ENCODE measurements at regions not wholly inside any gene's neighbourhood (a gene's known extent, or its start where the extent isn't known, plus 50 kb on each side); places are given as distances from the start of the nearest gene placed in this dataset.

- Histone ChIP-seq H3K4me1 (peaks cover 0 to 12% (median 0%) of the 10 kb centered on the region in 10 experiments; a peak in 6 of 20 replicates), H3K4me3 (no peak overlapping the region), H4K20me1 (no peaks in the 10 kb centered on the region), H3K27ac (no peak overlapping the region), H3K9me3 (replicated peaks in 1 of 11) (peaks cover 0 to 1% (median 0%) of the 10 kb centered on the region in 11 experiments; a peak in 2 of 22 replicates), H3K36me3 (no peaks in the 10 kb centered on the region), H3K4me2 (no peak overlapping the region), H3K9ac (no peak overlapping the region), H3K27me3 (no peaks in the 10 kb centered on the region)
- TF ChIP-seq Cebpa-rat (IDR thresholded peaks at IDR 0.05) = no peak
Measured at GRCh38 chr5:124050120-124050770, 538.3 kb downstream of the CSNK1G3 start.

- Histone ChIP-seq H3K36me3 (no peaks in the 10 kb centered on the region), H3K27me3 (no peaks in the 10 kb centered on the region), H3K4me2 (no peak overlapping the region), H3K4me1 (no peaks in the 10 kb centered on the region), H3K9me3 (replicated peaks in 1 of 11) (peaks cover 0 to 26% (median 13%) of the 10 kb centered on the region in 11 experiments; a peak in 19 of 22 replicates), H3K27ac (no peak overlapping the region), H4K20me1 (no peaks in the 10 kb centered on the region), H3K9ac (no peak overlapping the region), H3K4me3 (no peak overlapping the region)
- no peak for TF ChIP-seq Cebpa-rat (IDR thresholded peaks at IDR 0.05)
Measured at GRCh38 chr5:124045412-124045811, 533.4 kb downstream of the CSNK1G3 start.

- Histone ChIP-seq H3K9me3 (replicated peaks in 1 of 11) (peaks cover 0 to 34% (median 19%) of the 10 kb centered on the region in 11 experiments; a peak in 21 of 22 replicates), H3K36me3 (no peaks in the 10 kb centered on the region), H3K27me3 (no peaks in the 10 kb centered on the region), H3K4me2 (no peak overlapping the region), H3K4me3 (no peak overlapping the region), H4K20me1 (no peaks in the 10 kb centered on the region), H3K27ac (no peak overlapping the region), H3K4me1 (no peaks in the 10 kb centered on the region), H3K9ac (no peak overlapping the region)
- no peak for TF ChIP-seq Cebpa-rat (IDR thresholded peaks at IDR 0.05)
Measured at GRCh38 chr5:124044613-124045012, 532.6 kb downstream of the CSNK1G3 start.

- Histone ChIP-seq H3K36me3 (no peaks in the 10 kb centered on the region), H3K4me2 (no peak overlapping the region), H3K27me3 (no peaks in the 10 kb centered on the region), H3K9me3 (replicated peaks in 1 of 11) (peaks cover 0 to 37% (median 22%) of the 10 kb centered on the region in 11 experiments; a peak in 21 of 22 replicates), H3K27ac (no peak overlapping the region), H4K20me1 (no peaks in the 10 kb centered on the region), H3K9ac (no peak overlapping the region), H3K4me3 (no peak overlapping the region), H3K4me1 (no peaks in the 10 kb centered on the region)
- no peak for TF ChIP-seq Cebpa-rat (IDR thresholded peaks at IDR 0.05)
Measured at GRCh38 chr5:124043456-124043855, 531.5 kb downstream of the CSNK1G3 start.

DNA sequence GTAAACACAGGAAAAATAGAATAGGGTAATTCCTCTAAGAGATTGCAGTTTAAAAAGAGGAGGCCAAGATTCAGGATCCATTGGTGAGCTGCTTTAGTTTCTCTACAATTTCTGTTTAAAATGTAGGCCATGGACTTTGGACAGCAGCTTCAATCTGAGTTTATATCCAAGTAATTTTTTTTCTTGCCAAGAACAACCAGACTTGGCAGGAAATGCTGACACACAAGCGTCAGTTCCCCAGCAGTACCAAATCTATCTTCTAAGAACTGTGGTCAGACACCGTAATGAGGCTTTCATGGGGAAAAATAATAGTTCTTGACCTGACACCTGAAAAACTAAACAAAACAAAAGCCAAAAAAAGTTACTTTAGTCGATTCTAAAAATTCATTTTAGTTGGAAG, 528.8 kb downstream of the CSNK1G3 start:
- H3K4me2 ChIP-seq = no peak overlapping the region
- H3K36me3 ChIP-seq = no peaks in the 10 kb centered on the region
- H3K4me1 ChIP-seq = no peaks in the 10 kb centered on the region
- no peak overlapping the region for H3K4me3 ChIP-seq
- H3K9me3 ChIP-seq (replicated peaks in 1 of 11) = peaks cover 0 to 37% (median 22%) of the 10 kb centered on the region in 11 experiments; a peak in 21 of 22 replicates
- no peak overlapping the region for H3K9ac ChIP-seq
- H3K27me3 ChIP-seq = no peaks in the 10 kb centered on the region
- TF ChIP-seq Cebpa-rat (IDR thresholded peaks at IDR 0.05) = no peak
- no peaks in the 10 kb centered on the region for H4K20me1 ChIP-seq
- no peak overlapping the region for H3K27ac ChIP-seq

GRCh38 chr5:124039410-124039809, 527.4 kb downstream of the CSNK1G3 start:
- H3K27ac ChIP-seq = no peak overlapping the region
- H3K4me1 ChIP-seq = peaks cover 0 to 14% (median 0%) of the 10 kb centered on the region in 10 experiments; a peak in 5 of 20 replicates
- H3K9ac ChIP-seq = no peak overlapping the region
- no peaks in the 10 kb centered on the region for H3K27me3 ChIP-seq
- no peak overlapping the region for H3K4me2 ChIP-seq
- H3K9me3 ChIP-seq (replicated peaks in 1 of 11) = peaks cover 0 to 37% (median 22%) of the 10 kb centered on the region in 11 experiments; a peak in 21 of 22 replicates
- H3K4me3 ChIP-seq = no peak overlapping the region
- H4K20me1 ChIP-seq = no peaks in the 10 kb centered on the region
- H3K36me3 ChIP-seq = no peaks in the 10 kb centered on the region
- TF ChIP-seq Cebpa-rat (IDR thresholded peaks at IDR 0.05) = no peak

DNA sequence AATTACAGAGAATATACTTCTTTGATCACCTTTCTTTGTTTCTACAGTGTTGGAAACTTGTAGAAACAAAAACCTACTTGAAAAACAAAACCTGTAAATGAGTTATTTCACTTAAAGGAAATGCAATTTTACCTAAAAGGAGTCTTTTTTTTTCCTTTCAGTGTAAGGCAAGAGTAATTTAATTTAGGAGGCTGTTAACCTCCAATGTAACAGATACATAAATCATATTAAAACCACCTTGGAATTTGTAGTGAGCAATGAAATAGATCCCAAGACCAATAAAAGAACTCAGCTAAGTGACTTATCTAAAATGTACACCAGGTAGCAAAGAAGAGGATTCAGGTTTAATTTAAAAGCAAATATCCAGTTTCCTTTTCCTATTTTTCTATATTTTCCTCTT, 524.8 kb downstream of the CSNK1G3 start:
- no peak overlapping the region for H3K4me2 ChIP-seq
- H3K27ac ChIP-seq = no peak overlapping the region
- peaks cover 0 to 25% (median 0%) of the 10 kb centered on the region in 10 experiments; a peak in 5 of 20 replicates for H3K4me1 ChIP-seq
- no peaks in the 10 kb centered on the region for H4K20me1 ChIP-seq
- no peak overlapping the region for H3K9ac ChIP-seq
- H3K27me3 ChIP-seq = no peaks in the 10 kb centered on the region
- no peak for TF ChIP-seq Cebpa-rat (IDR thresholded peaks at IDR 0.05)
- H3K4me3 ChIP-seq = no peak overlapping the region
- H3K9me3 ChIP-seq (replicated peaks in 1 of 11) = peaks cover 0 to 25% (median 16%) of the 10 kb centered on the region in 11 experiments; a peak in 21 of 22 replicates
- no peaks in the 10 kb centered on the region for H3K36me3 ChIP-seq

- TF ChIP-seq Cebpa-rat (IDR thresholded peaks at IDR 0.05) = no peak
- H3K4me1 ChIP-seq = peaks cover 0 to 25% (median 0%) of the 10 kb centered on the region in 10 experiments; a peak in 5 of 20 replicates
- H3K27ac ChIP-seq = no peak overlapping the region; a peak in 1 of 22 replicates
- peaks cover 0 to 8% (median 6%) of the 10 kb centered on the region in 11 experiments; a peak in 18 of 22 replicates for H3K9me3 ChIP-seq (replicated peaks in 1 of 11)
- peak overlapping the region in 3 of 11 experiments; percentile 16 to 58 (median 27); a peak in 5 of 22 replicates for H3K4me2 ChIP-seq
- no peaks in the 10 kb centered on the region for H3K27me3 ChIP-seq
- H3K4me3 ChIP-seq = no peak overlapping the region
- H3K9ac ChIP-seq = no peak overlapping the region
- no peaks in the 10 kb centered on the region for H4K20me1 ChIP-seq
- H3K36me3 ChIP-seq = no peaks in the 10 kb centered on the region
Measured at GRCh38 chr5:124034963-124035362, 523.0 kb downstream of the CSNK1G3 start.

GRCh38 chr5:124034083-124034700, 522.2 kb downstream of the CSNK1G3 start:
- H3K27ac ChIP-seq = peak overlapping the region in 1 of 11 experiments; percentile 8; a peak in 2 of 22 replicates
- H3K9ac ChIP-seq = no peak overlapping the region
- no peaks in the 10 kb centered on the region for H3K27me3 ChIP-seq
- peaks cover 0 to 25% (median 0%) of the 10 kb centered on the region in 10 experiments; a peak in 5 of 20 replicates for H3K4me1 ChIP-seq
- TF ChIP-seq Cebpa-rat (IDR thresholded peaks at IDR 0.05) = no peak
- H3K4me3 ChIP-seq = no peak overlapping the region
- H3K36me3 ChIP-seq = no peaks in the 10 kb centered on the region
- no peaks in the 10 kb centered on the region for H3K9me3 ChIP-seq (replicated peaks in 1 of 11)
- H4K20me1 ChIP-seq = no peaks in the 10 kb centered on the region
- peak overlapping the region in 4 of 11 experiments; percentile 10 to 58 (median 22); a peak in 7 of 22 replicates for H3K4me2 ChIP-seq
